Naive B cell (primary cell): ENCODE measurements at regions not wholly inside any gene's neighbourhood (a gene's known extent, or its start where the extent isn't known, plus 50 kb on each side); places are given as distances from the start of the nearest gene placed in this dataset.

Experiments
- ATAC-seq, 2 donors: fragments of 150-1000 bp; cut with Tn5 transposase; 2 replicates each; pipeline ENCODE4 v1.10.0; 2021; ENCODE audit warnings: low read depth in 2 of 2, mild to moderate bottlenecking in 2 of 2, moderate library complexity in 2 of 2
- DNase-seq: peaks from one replicate; pipeline ENCODE4 v3.0.0; 2022
- H3K27ac Mint-ChIP-seq, 6 donors: one replicate each; pipeline ENCODE4 v1.8.0; 2020 to 2022; ENCODE audit warnings: mild to moderate bottlenecking in 6 of 6, mixed read lengths in 6 of 6, moderate library complexity in 5 of 6, inconsistent platforms in 2 of 6
- H3K27me3 Mint-ChIP-seq, 3 donors: one replicate each; pipeline ENCODE4 v1.8.0; 2021 to 2022; ENCODE audit warnings: mixed read lengths in 3 of 3, mild to moderate bottlenecking in 1 of 3
- H3K36me3 Mint-ChIP-seq, 2 donors: one replicate each; pipeline ENCODE4 v1.8.0; 2020 to 2022; ENCODE audit warnings: mixed read lengths in 2 of 2, inconsistent platforms in 1 of 2, mild to moderate bottlenecking in 1 of 2
- H3K4me1 Mint-ChIP-seq, 3 donors: one replicate each; pipeline ENCODE4 v1.8.0; 2020 to 2022; ENCODE audit warnings: mixed read lengths in 3 of 3, inconsistent platforms in 1 of 3, mild to moderate bottlenecking in 1 of 3, moderate library complexity in 1 of 3
- H3K4me3 Mint-ChIP-seq, 8 donors: one replicate each; pipeline ENCODE4 v1.8.0; 2020 to 2022; ENCODE audit warnings: mild to moderate bottlenecking in 8 of 8, mixed read lengths in 8 of 8, moderate library complexity in 8 of 8, inconsistent platforms in 2 of 8
- H3K9me3 Mint-ChIP-seq, 7 donors: one replicate each; pipeline ENCODE4 v1.8.0; 2020 to 2022; ENCODE audit warnings: mixed read lengths in 7 of 7, mild to moderate bottlenecking in 5 of 7, inconsistent platforms in 2 of 7, moderate library complexity in 1 of 7

DNA sequence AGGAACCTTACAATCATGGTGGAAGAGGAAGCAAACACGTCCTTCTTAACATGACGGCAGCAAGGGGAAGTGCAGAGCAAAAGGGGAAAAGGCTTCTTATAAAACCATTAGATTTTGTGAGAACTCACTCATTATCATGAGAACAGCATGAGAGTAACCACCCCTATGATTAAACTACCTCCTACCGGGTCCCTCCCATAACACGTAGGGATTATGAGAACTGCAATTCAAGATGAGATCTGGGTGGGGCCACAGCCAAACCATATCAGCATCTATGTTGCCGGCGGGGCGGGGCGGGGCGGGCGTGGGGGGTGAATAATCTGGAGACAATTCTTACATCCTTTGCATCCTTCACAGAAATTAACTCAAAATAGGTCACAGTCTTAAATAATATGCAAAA is 58.8 kb upstream of the GFPT2 start:
- ATAC-seq (no peak), DNase-seq (no peak)
- no peaks in the 10 kb centered on the region for H3K4me1 Mint-ChIP-seq
- H3K9me3 Mint-ChIP-seq, result peaks cover 7 to 23% (median 16%) of the 10 kb centered on the region in 7 donors
- H3K36me3 Mint-ChIP-seq, result peaks cover 0 to 7% of the 10 kb centered on the region in 2 donors
- peaks cover 15 to 20% (median 19%) of the 10 kb centered on the region in 3 donors for H3K27me3 Mint-ChIP-seq
- H3K27ac Mint-ChIP-seq, result no peak overlapping the region
- H3K4me3 Mint-ChIP-seq, result no peak overlapping the region

DNA sequence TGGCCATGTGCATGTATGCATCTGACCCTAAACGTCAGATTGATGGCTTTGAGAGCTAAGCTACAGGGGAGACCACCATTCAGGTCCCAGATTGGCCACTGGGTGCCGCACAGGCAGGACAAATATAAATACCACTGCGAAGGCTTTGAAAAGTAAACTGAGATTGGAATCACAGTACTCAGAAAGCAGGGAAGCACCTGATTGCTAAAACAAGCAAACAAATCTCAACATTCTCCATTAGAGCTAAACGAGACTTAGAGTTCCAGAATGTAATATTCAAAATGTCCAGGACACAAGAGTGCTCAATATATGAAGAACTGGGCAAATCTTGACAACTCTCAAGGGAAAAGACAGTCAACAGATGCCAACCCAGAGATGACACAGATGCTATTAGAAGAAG is 61.0 kb upstream of the GFPT2 start:
- no peaks in the 10 kb centered on the region for H3K4me1 Mint-ChIP-seq
- ATAC-seq, result no peak
- peaks cover 4 to 24% (median 21%) of the 10 kb centered on the region in 3 donors for H3K27me3 Mint-ChIP-seq

GRCh38 chr5:180421672-180422071 is 68.5 kb upstream of the GFPT2 start:
- Mint-ChIP-seq H3K27ac (no peak overlapping the region), H3K9me3 (peaks cover 0 to 7% (median 0%) of the 10 kb centered on the region in 7 donors)

More for the DNA sequence above, 61.0 kb upstream of the GFPT2 start:
- H3K4me3 Mint-ChIP-seq, result peak overlapping the region in 1 of 8 donors; percentile 64
- no peak for DNase-seq
- H3K36me3 Mint-ChIP-seq, result peaks cover 0 to 7% of the 10 kb centered on the region in 2 donors
- no peak overlapping the region for H3K27ac Mint-ChIP-seq
- peaks cover 7 to 23% (median 15%) of the 10 kb centered on the region in 7 donors for H3K9me3 Mint-ChIP-seq

GRCh38 chr5:180423133-180423532 is 70.0 kb upstream of the GFPT2 start:
- Mint-ChIP-seq H3K9me3 (no peaks in the 10 kb centered on the region), H3K36me3 (no peaks in the 10 kb centered on the region), H3K27me3 (peaks cover 0 to 11% (median 0%) of the 10 kb centered on the region in 3 donors), H3K4me1 (no peaks in the 10 kb centered on the region), H3K4me3 (no peak overlapping the region), H3K27ac (no peak overlapping the region)
- DNase-seq, result no peak
- no peak for ATAC-seq

More at GRCh38 chr5:180421672-180422071, 68.5 kb upstream of the GFPT2 start:
- Mint-ChIP-seq H3K4me1 (no peaks in the 10 kb centered on the region), H3K4me3 (no peak overlapping the region), H3K36me3 (no peaks in the 10 kb centered on the region), H3K27me3 (peaks cover 0 to 19% (median 13%) of the 10 kb centered on the region in 3 donors)
- DNase-seq (no peak), ATAC-seq (no peak)

DNA sequence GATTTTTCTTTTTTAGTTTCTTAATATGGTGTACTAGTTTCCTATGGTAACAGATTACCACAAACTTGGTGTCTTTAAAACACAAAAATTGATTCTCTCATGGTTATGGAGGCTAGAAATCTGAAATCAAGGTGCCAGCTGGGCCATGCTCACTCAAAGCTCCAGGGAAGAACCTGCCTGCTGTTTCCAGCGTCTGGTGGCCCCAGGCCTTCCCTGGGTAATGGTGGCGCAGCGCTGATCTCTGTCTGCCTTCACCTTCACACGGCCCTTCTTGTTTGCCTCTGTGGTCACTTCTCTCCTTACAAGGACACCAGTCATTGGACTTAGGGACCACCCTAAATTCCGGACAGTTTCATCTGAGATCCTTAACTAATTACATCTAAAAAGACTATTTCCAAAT is 70.5 kb upstream of the GFPT2 start:
- H3K4me1 Mint-ChIP-seq, result no peaks in the 10 kb centered on the region
- DNase-seq (no peak), ATAC-seq (no peak)
- H3K4me3 Mint-ChIP-seq, result no peak overlapping the region
- no peaks in the 10 kb centered on the region for H3K9me3 Mint-ChIP-seq
- H3K27ac Mint-ChIP-seq, result no peak overlapping the region
- no peaks in the 10 kb centered on the region for H3K36me3 Mint-ChIP-seq
- H3K27me3 Mint-ChIP-seq, result peaks cover 0 to 7% (median 3%) of the 10 kb centered on the region in 3 donors

- Mint-ChIP-seq H3K36me3 (no peaks in the 10 kb centered on the region), H3K27ac (no peak overlapping the region), H3K9me3 (no peaks in the 10 kb centered on the region), H3K27me3 (peaks cover 4 to 8% (median 7%) of the 10 kb centered on the region in 3 donors), H3K4me3 (peak overlapping the region in 1 of 8 donors; percentile 44), H3K4me1 (no peaks in the 10 kb centered on the region)
- ATAC-seq (no peak), DNase-seq (no peak)
Measured at GRCh38 chr5:180424094-180424493, 70.1 kb upstream of the CNOT6 start.

GRCh38 chr5:180428598-180428997 is 65.6 kb upstream of the CNOT6 start:
- Mint-ChIP-seq H3K27me3 (peaks cover 5 to 12% (median 5%) of the 10 kb centered on the region in 3 donors), H3K27ac (peak overlapping the region in 1 of 6 donors; percentile 69), H3K4me1 (no peaks in the 10 kb centered on the region), H3K9me3 (peaks cover 0 to 9% (median 2%) of the 10 kb centered on the region in 7 donors), H3K36me3 (no peaks in the 10 kb centered on the region), H3K4me3 (no peak overlapping the region)
- DNase-seq, result no peak
- ATAC-seq, result no peak

DNA sequence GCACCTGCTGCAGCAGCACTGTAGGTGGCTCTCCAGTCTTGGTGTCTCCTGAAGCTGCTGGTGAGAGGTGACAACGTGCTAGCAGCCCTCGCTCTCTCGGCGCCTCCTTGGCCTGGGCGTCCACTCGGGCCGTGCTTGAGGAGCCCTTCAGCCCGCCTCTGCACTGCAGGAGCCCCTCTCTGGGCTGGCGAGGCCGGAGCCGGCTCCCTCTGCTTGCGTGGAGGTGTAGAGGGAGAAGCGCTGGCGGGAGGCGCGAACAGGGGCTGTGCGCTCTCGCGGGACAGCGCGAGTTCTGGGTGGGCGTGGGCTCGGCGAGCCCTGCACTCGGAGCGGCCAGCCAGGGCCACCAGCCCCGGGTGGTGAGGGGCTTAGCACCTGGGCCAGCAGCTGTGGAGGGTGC is 62.2 kb upstream of the CNOT6 start:
- Mint-ChIP-seq H3K27ac (no peak overlapping the region), H3K27me3 (peaks cover 5 to 12% (median 11%) of the 10 kb centered on the region in 3 donors), H3K4me3 (no peak overlapping the region), H3K9me3 (peaks cover 0 to 9% (median 2%) of the 10 kb centered on the region in 7 donors), H3K4me1 (peaks cover 0 to 3% (median 0%) of the 10 kb centered on the region in 3 donors), H3K36me3 (no peaks in the 10 kb centered on the region)
- DNase-seq, result no peak
- ATAC-seq, result no peak

GRCh38 chr5:180433032-180433422 is 61.2 kb upstream of the CNOT6 start:
- no peak for DNase-seq
- Mint-ChIP-seq H3K27ac (no peak overlapping the region), H3K27me3 (peaks cover 5 to 12% (median 11%) of the 10 kb centered on the region in 3 donors), H3K36me3 (no peaks in the 10 kb centered on the region), H3K9me3 (peaks cover 0 to 9% (median 2%) of the 10 kb centered on the region in 7 donors), H3K4me3 (peak overlapping the region in 1 of 8 donors; percentile 18), H3K4me1 (peaks cover 0 to 3% (median 0%) of the 10 kb centered on the region in 3 donors)
- no peak for ATAC-seq

GRCh38 chr5:180435594-180435993 is 58.6 kb upstream of the CNOT6 start:
- Mint-ChIP-seq H3K36me3 (no peaks in the 10 kb centered on the region), H3K27ac (no peak overlapping the region), H3K4me1 (peaks cover 0 to 3% (median 0%) of the 10 kb centered on the region in 3 donors), H3K27me3 (peaks cover 8 to 25% (median 17%) of the 10 kb centered on the region in 3 donors), H3K4me3 (peak overlapping the region in 1 of 8 donors; percentile 47), H3K9me3 (peaks cover 0 to 9% (median 2%) of the 10 kb centered on the region in 7 donors)
- ATAC-seq (no peak), DNase-seq (no peak)

DNA sequence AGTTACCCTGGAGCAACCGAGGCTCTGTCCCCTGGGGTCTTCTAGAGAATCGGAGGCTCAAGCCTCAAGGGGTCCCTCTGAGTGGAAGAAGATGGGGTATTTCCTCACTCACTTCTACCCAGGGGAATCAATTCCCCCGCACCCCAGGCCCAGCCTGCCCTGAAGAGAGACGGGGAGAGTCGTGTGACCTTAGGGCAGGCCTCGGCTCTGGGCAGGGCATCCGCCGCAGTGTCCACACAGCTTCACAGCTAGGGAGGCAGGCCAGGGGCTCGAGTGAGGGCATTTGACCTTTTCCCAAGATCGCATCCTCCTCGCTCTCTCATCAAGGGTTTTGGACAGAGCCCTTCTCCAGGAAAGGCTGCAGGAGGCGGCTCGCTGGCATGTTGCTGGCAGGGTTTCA is 57.9 kb upstream of the CNOT6 start:
- peaks cover 0 to 9% (median 2%) of the 10 kb centered on the region in 7 donors for H3K9me3 Mint-ChIP-seq
- DNase-seq, result no peak
- no peaks in the 10 kb centered on the region for H3K36me3 Mint-ChIP-seq
- H3K4me1 Mint-ChIP-seq, result peaks cover 0 to 3% (median 0%) of the 10 kb centered on the region in 3 donors
- ATAC-seq, result no peak
- no peak overlapping the region for H3K4me3 Mint-ChIP-seq
- H3K27me3 Mint-ChIP-seq, result peaks cover 10 to 27% (median 21%) of the 10 kb centered on the region in 3 donors
- no peak overlapping the region for H3K27ac Mint-ChIP-seq

- H3K4me1 Mint-ChIP-seq, result peaks cover 0 to 3% (median 0%) of the 10 kb centered on the region in 3 donors
- H3K27ac Mint-ChIP-seq, result no peak overlapping the region
- no peaks in the 10 kb centered on the region for H3K36me3 Mint-ChIP-seq
- peaks cover 10 to 27% (median 21%) of the 10 kb centered on the region in 3 donors for H3K27me3 Mint-ChIP-seq
- no peak for DNase-seq
- no peak for ATAC-seq
- no peak overlapping the region for H3K4me3 Mint-ChIP-seq
- H3K9me3 Mint-ChIP-seq, result peaks cover 0 to 9% (median 2%) of the 10 kb centered on the region in 7 donors
Measured at GRCh38 chr5:180436936-180437335, 57.2 kb upstream of the CNOT6 start.

- Mint-ChIP-seq H3K9me3 (peaks cover 0 to 9% (median 3%) of the 10 kb centered on the region in 7 donors), H3K27me3 (peaks cover 10 to 29% (median 21%) of the 10 kb centered on the region in 3 donors), H3K4me1 (peaks cover 0 to 3% (median 0%) of the 10 kb centered on the region in 3 donors), H3K36me3 (no peaks in the 10 kb centered on the region), H3K4me3 (no peak overlapping the region), H3K27ac (no peak overlapping the region)
- DNase-seq (no peak), ATAC-seq (no peak)
Measured at GRCh38 chr5:180437336-180437735, 56.8 kb upstream of the CNOT6 start.
